Epidermal melanocyte (primary cell): ENCODE measurements at regions not wholly inside any gene's neighbourhood (a gene's known extent, or its start where the extent isn't known, plus 50 kb on each side); places are given as distances from the start of the nearest gene placed in this dataset.
"Not testable (repeated sequence)": the region's sequence is repeated elsewhere in the genome, so short reads cannot be mapped to it uniquely, and the experiment has no call there.

Source experiments
- DNase-seq: peaks from one replicate; pipeline ENCODE4 v3.0.0; 2011; ENCODE audit warnings: low spot score; ENCODE audit not compliant: insufficient read length

GRCh38 chr4:181753207-181753606 is 490.0 kb upstream of the TENM3 start:
- DNase-seq = no peak

DNA sequence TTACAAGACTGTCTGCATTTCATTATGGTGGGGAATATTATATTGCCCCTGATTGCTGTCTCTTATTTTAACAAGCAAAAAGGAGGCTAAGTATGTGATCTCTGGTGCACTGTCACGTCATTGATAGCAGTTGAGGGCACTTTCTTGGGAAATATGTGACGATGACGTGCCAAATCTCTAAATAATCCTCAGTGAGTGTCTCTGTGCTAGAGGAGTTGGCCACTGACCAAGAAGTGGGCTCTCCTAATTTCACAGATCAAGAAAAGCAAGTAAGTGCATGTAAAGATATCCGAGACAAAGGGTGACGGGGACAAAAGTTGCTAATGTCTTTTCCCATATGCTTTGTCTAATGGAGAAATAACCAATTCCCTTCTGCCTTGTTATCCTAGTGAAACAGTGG is 487.4 kb upstream of the TENM3 start:
- DNase-seq = no peak

GRCh38 chr4:181756451-181757095 is 486.6 kb upstream of the TENM3 start:
- no peak for DNase-seq

DNA sequence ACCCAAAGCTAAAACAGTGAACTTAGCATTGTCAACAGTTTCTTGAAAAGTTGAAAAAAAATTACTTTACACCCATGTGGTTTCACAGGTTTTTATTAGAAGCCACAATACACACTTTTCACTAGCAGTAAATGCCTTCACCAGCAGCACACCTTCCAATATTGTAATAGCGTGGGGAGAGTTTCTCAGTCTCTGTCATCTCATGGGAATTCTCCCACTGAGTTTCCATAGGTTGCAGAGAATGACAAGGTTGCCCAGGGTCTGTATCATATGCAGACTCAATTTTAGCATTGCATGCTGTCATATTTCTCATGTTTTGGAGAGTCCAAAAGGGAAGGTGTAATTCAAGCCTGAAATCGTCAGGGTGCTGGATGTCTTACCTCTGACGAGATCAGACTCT is 486.1 kb upstream of the TENM3 start:
- DNase-seq = no peak

- DNase-seq = no peak
These were observed 485.1 kb upstream of the TENM3 start for GRCh38 chr4:181757910-181758660.

DNA sequence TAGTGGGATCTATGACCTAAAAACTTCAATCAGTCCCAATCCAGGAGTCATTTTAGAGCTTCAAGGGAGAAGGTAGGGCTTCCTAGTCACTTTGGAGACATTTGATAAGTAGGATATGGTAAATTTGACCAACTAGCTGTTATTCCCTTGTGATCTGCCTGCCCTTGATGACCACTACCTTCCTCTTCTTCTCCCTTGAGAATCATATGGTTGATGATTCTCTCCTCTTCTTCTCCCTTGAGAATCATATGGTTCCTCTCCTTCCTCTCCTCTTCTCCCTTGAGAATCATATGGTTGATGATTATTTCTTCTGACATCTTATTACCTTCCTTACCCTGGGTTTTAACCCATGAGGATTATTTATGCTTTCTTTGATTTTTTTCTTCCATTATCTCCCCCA is 482.6 kb upstream of the TENM3 start:
- no peak for DNase-seq

- no peak for DNase-seq
These were observed 482.0 kb upstream of the TENM3 start for GRCh38 chr4:181761156-181761555.

DNA sequence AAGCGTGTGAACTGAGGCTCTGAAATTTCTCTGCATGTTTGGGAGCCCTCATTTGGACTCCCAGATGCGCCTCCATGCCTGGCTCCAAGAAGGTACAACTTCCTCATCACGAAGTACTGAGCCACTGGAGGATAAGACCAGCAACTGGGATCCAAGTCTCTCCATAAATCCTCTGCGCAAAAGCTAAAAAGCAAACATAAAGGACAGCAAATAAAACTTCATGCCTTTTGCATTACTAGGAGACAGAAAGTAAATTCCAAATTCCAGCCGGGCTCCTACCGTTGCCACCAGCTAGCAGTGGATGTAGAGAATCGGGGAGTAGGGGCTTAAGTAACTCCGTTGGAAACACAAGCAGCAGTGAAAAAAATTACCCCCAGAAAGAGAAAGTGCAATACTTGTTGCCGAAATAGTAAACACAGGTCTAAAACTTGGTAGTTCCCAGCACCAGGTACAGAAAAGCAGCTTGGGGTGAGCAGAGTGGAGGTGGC is 477.1 kb upstream of the TENM3 start:
- DNase-seq = no peak

GRCh38 chr4:181770971-181771370 is 472.2 kb upstream of the TENM3 start:
- DNase-seq = no peak

DNA sequence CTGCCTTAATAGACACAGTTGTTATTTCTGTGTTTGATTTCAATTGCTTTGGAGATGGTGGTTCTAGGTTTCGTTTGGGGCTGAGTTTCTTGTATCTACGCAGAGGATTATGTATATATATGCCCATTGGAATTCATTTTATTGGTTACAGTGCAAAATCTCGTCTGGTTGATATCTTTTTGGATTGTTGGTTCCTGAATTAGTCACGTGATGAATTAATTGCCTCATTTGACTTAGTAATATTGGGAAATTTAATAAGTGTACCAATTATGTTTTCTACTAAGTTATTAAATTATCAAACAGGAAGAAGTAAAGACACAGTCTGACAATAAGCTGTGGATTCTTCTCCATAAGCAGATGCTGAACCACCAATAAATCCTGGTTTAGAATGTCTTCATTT is 467.9 kb upstream of the TENM3 start:
- DNase-seq = no peak

DNA sequence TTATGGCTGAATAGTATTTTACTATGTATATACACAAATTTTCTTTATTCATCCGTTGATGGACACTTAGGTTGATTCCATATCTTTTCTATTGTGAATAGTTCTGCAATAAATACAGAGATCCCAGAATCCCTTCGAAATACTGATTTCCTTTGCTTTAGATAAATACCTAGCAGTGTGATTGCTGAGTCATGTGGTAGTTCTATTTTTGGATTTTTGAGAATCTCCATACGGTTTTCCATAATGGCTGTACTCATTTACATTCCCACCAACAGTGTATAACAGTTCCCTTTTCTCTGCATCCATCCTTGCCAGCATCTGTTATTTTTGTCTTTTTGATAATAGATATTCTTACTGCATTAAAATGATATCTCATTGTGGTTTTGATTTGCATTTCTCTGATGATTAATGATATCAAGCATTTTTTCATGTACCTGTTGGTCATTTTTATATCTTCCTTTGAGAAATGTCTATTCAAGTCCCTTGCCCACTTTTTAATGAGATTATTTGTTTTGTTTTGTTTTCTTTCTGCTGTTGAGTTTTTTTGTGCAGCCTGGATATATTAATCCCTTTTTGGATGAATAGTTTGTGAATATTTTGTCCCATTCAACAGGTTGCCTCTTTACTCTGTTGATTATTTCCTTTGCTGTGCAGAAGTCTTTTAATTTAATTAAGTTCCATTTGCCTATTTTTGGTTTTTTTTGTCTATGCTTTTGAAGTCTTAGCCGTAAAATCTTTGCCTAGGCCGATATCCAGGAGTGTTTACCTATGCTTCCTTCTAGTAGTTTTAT is 466.7 kb upstream of the TENM3 start:
- no peak for DNase-seq

DNA sequence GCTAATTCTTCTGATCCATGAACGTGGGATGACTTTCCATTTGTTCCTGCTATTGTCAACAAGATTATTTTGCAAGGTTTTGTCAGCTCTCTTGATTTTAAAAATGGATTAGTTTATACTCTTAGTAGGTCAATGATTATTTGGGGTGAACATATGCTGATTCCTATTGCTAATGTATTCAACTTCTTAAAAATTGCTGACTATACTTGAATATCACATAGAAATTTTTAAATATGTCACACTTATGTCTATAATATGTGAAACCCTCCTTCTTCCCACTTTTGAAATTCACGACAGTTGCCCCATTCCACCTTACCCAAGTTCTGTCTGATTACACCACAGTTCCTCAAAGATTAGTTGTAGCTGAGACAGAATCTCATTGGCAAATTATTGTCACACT is 465.7 kb upstream of the TENM3 start:
- DNase-seq = no peak

GRCh38 chr4:181784881-181785280 is 458.3 kb upstream of the TENM3 start:
- no peak for DNase-seq

GRCh38 chr4:181792641-181793040 is 450.6 kb upstream of the TENM3 start:
- DNase-seq = no peak

DNA sequence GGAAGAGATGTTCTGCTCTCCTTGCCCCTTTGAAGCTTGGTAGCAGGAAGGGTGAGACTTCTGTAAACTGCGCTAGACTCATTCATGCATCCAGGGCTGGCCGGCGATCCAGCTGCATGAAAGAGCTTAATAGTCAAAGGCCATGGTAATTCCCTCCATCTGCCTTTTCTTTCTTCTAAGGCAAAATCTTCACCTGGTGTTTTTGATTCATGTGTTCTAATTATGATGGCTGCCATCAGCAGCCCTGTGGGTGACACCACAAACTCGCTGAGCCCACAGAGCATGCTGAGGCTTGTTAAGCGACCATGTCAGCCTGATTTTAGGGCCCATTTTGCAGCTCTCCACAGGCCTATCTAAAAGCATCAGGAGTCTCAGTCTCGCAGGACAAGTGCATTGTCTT is 450.1 kb upstream of the TENM3 start:
- DNase-seq = no peak

- DNase-seq = no peak
These were observed 446.7 kb upstream of the TENM3 start for GRCh38 chr4:181796502-181796901.

DNA sequence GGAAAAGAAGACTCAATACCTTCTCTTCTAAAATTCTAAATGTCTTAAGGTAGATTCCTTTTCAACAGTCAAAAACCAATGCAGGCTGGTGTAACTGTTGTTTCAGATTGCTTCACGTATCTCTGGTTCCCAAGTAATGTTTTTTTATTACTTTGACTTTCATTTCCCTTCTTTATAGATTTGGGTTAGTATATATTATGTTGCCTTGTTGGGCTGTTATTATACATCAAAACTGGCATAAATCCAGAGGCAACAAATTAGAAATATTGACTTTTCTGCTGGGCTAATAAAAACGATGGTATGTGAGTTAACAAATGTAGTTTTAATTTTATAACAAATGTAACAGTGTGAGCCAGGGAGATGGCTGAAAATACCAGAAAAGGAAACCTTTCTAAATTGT is 444.7 kb upstream of the TENM3 start:
- no peak for DNase-seq

DNA sequence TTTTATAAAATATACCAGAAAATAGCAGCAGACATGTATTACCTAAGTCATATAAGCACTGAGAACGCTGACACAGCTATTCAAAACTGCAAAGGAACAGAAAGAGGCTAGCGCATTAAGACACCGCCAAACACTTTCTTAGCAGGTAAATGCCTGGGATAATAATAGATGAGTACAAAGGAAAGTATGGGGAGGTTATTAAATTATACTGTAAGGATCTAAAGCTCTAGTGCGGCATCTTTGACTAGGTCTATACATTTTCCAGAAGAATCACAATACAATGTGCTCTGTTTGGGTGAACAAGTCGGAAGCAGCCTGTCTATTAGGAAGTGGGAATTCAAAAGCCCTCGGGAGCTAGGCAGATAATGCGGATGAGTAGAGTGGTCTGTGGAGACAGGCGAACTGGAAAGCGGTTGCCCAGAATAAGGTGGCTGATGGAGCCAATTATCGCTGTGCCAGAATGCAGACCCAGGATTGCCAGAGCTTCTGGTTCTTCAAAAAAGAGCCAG is 443.6 kb upstream of the TENM3 start:
- no peak for DNase-seq

GRCh38 chr4:181802207-181802606 is 441.0 kb upstream of the TENM3 start:
- DNase-seq = no peak

- no peak for DNase-seq
These were observed 435.4 kb upstream of the TENM3 start for GRCh38 chr4:181807771-181808170.

DNA sequence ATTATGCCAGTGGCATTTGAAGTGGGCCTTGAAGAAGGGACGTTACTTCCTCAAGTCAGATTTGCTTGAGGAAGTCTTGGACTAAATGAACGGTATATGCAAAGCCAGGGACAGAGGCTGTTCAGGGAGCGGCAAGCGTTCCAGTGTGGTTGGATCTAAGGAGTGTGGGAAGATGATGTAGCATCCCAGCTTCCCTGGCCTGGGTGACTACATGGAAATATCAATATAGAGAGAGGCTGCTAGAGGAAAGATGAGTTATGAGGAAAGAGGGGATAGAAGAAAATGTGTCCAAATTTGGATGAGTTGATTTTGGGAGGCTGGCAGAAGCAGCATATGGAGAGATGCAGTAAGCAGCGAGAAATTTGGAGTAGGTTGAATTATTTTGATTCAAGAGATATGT is 432.5 kb upstream of the TENM3 start:
- DNase-seq = no peak

DNA sequence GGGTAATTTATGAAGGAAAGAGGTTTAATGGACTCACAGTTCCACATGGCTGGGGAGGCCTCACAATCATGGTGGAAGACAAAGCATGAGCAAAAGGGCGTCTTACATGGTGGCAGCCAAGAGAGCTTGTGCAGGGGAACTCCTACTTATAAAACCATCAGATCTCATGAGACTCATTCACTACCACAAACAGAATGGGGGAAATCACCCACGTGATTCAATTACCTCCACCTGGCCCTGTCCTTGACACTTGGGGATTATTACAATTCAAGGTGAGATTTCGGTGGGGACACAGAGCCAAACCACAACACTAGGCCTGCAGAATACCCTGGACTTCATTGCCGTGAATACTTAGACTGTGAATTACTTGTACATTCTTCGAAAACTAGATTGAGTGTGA is 431.7 kb upstream of the TENM3 start:
- DNase-seq = not testable (repeated sequence)
